IMR-90 (cell line): ENCODE measurements at regions not wholly inside any gene's neighbourhood (a gene's known extent, or its start where the extent isn't known, plus 50 kb on each side); places are given as distances from the start of the nearest gene placed in this dataset.

Experiments used
- ATAC-seq: fragments of 200-7000 bp; cut with Tn5 transposase; 2 replicates; pipeline ENCODE4 v1.9.1; 2020; ENCODE audit warnings: low read depth, mild to moderate bottlenecking, moderate library complexity
- BruUV-seq: library from RNA; stranded (reverse); fragments of 400-500 nt; replicated peaks from 2 replicates; lab custom pipeline; 2021; lab: Mats Ljungman, UMichigan
- CTCF ChIA-PET: fragments of 300-600 bp; formaldehyde crosslinking; extraction: SDS; loops from one replicate; lab custom pipeline; 2021; ENCODE audit warnings: antibody characterized with exemption; lab: Yijun Ruan, JAX
- POLR2A ChIA-PET: fragments of 300-600 bp; sonication (Branson Sonifier 250); formaldehyde crosslinking; loops from one replicate; lab custom pipeline; 2022; ENCODE audit warnings: antibody characterized with exemption; ENCODE audit not compliant: unreplicated experiment; lab: Charles Lee
- DNase-seq: peaks from one replicate; pipeline ENCODE4 v3.0.0; 2013
- H2AFZ ChIP-seq: replicated peaks from 2 replicates; pipeline ENCODE3; 2013; ENCODE audit warnings: low read length, mild to moderate bottlenecking; ENCODE audit not compliant: poor library complexity
- H2AK5ac ChIP-seq: 2 replicates; pipeline ENCODE4 v1.6.1; 2013; ENCODE audit warnings: low read depth, low read length, inconsistent platforms
- H2AK9ac ChIP-seq: replicated peaks from 2 replicates; pipeline ENCODE3; 2013; ENCODE audit warnings: mild to moderate bottlenecking, low read depth, low read length, moderate library complexity; ENCODE audit not compliant: poor library complexity
- H2BK120ac ChIP-seq: 2 replicates; pipeline ENCODE4 v1.6.1; 2013; ENCODE audit warnings: low read depth, low read length, inconsistent platforms
- H2BK15ac ChIP-seq: 3 replicates; pipeline ENCODE4 v1.6.1; 2013; ENCODE audit warnings: low read depth, low read length, inconsistent platforms
- H2BK20ac ChIP-seq: 2 replicates; pipeline ENCODE4 v1.6.1; 2013; ENCODE audit warnings: low read depth, mild to moderate bottlenecking, inconsistent platforms, low read length, moderate library complexity
- H2BK5ac ChIP-seq: 2 replicates; pipeline ENCODE4 v1.6.1; 2013; ENCODE audit warnings: mild to moderate bottlenecking, low read depth, low read length, inconsistent platforms; ENCODE audit not compliant: poor library complexity, severe bottlenecking
- H3K14ac ChIP-seq: replicated peaks from 2 replicates; pipeline ENCODE4 v1.6.1; 2013; ENCODE audit warnings: low read depth, low read length, inconsistent platforms
- H3K18ac ChIP-seq: 2 replicates; pipeline ENCODE4 v1.6.1; 2013; ENCODE audit warnings: low read depth, low read length, control low read depth
- H3K23ac ChIP-seq: 2 replicates; pipeline ENCODE4 v1.6.1; 2013; ENCODE audit warnings: low read depth, low read length, inconsistent platforms
- H3K27ac ChIP-seq: 2 replicates; pipeline ENCODE4 v1.5.1; 2013; ENCODE audit warnings: mild to moderate bottlenecking, control low read depth, low read length; ENCODE audit not compliant: insufficient read depth
- H3K27me3 ChIP-seq: 2 replicates; pipeline ENCODE4 v1.6.1; 2013; ENCODE audit warnings: low read length; ENCODE audit not compliant: control insufficient read depth, insufficient read depth
- H3K36me3 ChIP-seq: 2 replicates; pipeline ENCODE4 v1.6.1; 2013; ENCODE audit warnings: low read length, mixed read lengths; ENCODE audit not compliant: control insufficient read depth, insufficient read depth
- H3K4ac ChIP-seq: 2 replicates; pipeline ENCODE4 v1.6.1; 2013; ENCODE audit warnings: low read depth, low read length, inconsistent platforms
- H3K4me1 ChIP-seq: 2 replicates; pipeline ENCODE4 v1.6.1; 2013; ENCODE audit warnings: low read length, mixed read lengths; ENCODE audit not compliant: control insufficient read depth, insufficient read depth
- H3K4me2 ChIP-seq: 2 replicates; pipeline ENCODE4 v1.6.1; 2013; ENCODE audit warnings: low read depth, mild to moderate bottlenecking, control low read depth, low read length, moderate library complexity
- H3K4me3 ChIP-seq: 2 replicates; pipeline ENCODE4 v1.5.1; 2013; ENCODE audit warnings: low read depth, mild to moderate bottlenecking, control low read depth, low read length, moderate library complexity; ENCODE audit not compliant: insufficient read depth
- H3K56ac ChIP-seq: 2 replicates; pipeline ENCODE4 v1.6.1; 2013; ENCODE audit warnings: low read length, inconsistent platforms; ENCODE audit not compliant: insufficient read depth; ENCODE audit errors: extremely low read depth
- H3K79me1 ChIP-seq, 2 experiments: 2 replicates each; pipeline ENCODE4 v1.6.1; 2013; ENCODE audit warnings: low read length in 2 of 2, inconsistent platforms in 1 of 2, low read depth in 1 of 2
- H3K9ac ChIP-seq: 2 replicates; pipeline ENCODE4 v1.6.1; 2013; ENCODE audit warnings: low read depth, low read length, control low read depth
- H3K9me1 ChIP-seq: 2 replicates; pipeline ENCODE4 v1.6.1; 2013; ENCODE audit warnings: low read length, inconsistent platforms; ENCODE audit not compliant: insufficient read depth
- H3K9me3 ChIP-seq: 2 replicates; pipeline ENCODE4 v1.6.1; 2013; ENCODE audit warnings: low read length; ENCODE audit not compliant: control insufficient read depth, insufficient read depth
- H4K20me1 ChIP-seq: 2 replicates; pipeline ENCODE4 v1.6.1; 2013; ENCODE audit warnings: low read length, inconsistent platforms; ENCODE audit not compliant: insufficient read depth
- H4K5ac ChIP-seq: 2 replicates; pipeline ENCODE4 v1.6.1; 2013; ENCODE audit warnings: mild to moderate bottlenecking, low read depth, low read length, control low read depth
- H4K8ac ChIP-seq, 2 experiments: 2 replicates each; pipeline ENCODE4 v1.6.1; 2013; ENCODE audit warnings: low read depth in 2 of 2, low read length in 2 of 2, control low read depth in 1 of 2, inconsistent platforms in 1 of 2
- H4K91ac ChIP-seq: 2 replicates; pipeline ENCODE4 v1.6.1; 2013; ENCODE audit warnings: low read depth, low read length, inconsistent platforms; ENCODE audit not compliant: insufficient read depth
- BHLHE40 ChIP-seq: fragments of 150-350 bp; IDR thresholded peaks from 2 replicates; pipeline ENCODE4 v1.6.1; 2016; ENCODE audit warnings: mild to moderate bottlenecking, low read depth, low read length
- CEBPB ChIP-seq: IDR thresholded peaks from 2 replicates; pipeline ENCODE4 v1.6.1; 2012; ENCODE audit warnings: low read depth, low read length, improper control_type of control experiment
- CHD1 ChIP-seq: IDR thresholded peaks from 2 replicates; pipeline ENCODE4 v1.6.1; 2012; ENCODE audit warnings: low read depth, low read length, improper control_type of control experiment
- CTCF ChIP-seq: conservative IDR thresholded peaks from 2 replicates; pipeline ENCODE4 v1.5.1; 2012; ENCODE audit warnings: mild to moderate bottlenecking, low read depth, low read length, improper control_type of control experiment
- ELK1 ChIP-seq: fragments of 150-350 bp; IDR thresholded peaks from 2 replicates; pipeline ENCODE4 v1.6.1; 2016; ENCODE audit warnings: low read depth, mild to moderate bottlenecking, low read length, moderate library complexity, borderline replicate concordance
- FOS ChIP-seq: fragments of 150-350 bp; IDR thresholded peaks from 2 replicates; pipeline ENCODE4 v1.6.1; 2016; ENCODE audit warnings: low read depth, low read length
- MAFK ChIP-seq: IDR thresholded peaks from 2 replicates; pipeline ENCODE4 v1.6.1; 2012; ENCODE audit warnings: low read depth, low read length, improper control_type of control experiment
- MAZ ChIP-seq: IDR thresholded peaks from 2 replicates; pipeline ENCODE4 v1.6.1; 2012; ENCODE audit warnings: low read depth, mild to moderate bottlenecking, low read length, improper control_type of control experiment, moderate library complexity, borderline replicate concordance
- MXI1 ChIP-seq: IDR thresholded peaks from 2 replicates; pipeline ENCODE4 v1.6.1; 2012; ENCODE audit warnings: low read depth, mild to moderate bottlenecking, low read length, moderate library complexity, borderline replicate concordance
- NFE2L2 ChIP-seq: fragments of 150-350 bp; IDR thresholded peaks from 2 replicates; pipeline ENCODE4 v1.6.1; 2016; ENCODE audit warnings: low read depth, mild to moderate bottlenecking, low read length
- POLR2A ChIP-seq: IDR thresholded peaks from 2 replicates; pipeline ENCODE4 v1.6.1; 2012; ENCODE audit warnings: mild to moderate bottlenecking, low read depth, low read length
- RAD21 ChIP-seq: IDR thresholded peaks from 2 replicates; pipeline ENCODE4 v1.6.1; 2012; ENCODE audit warnings: low read length, improper control_type of control experiment
- RCOR1 ChIP-seq: IDR thresholded peaks from 2 replicates; pipeline ENCODE4 v1.6.1; 2012; ENCODE audit warnings: mild to moderate bottlenecking, low read length, improper control_type of control experiment; ENCODE audit not compliant: insufficient replicate concordance
- RFX5 ChIP-seq: IDR thresholded peaks from 2 replicates; pipeline ENCODE4 v1.8.0; 2012; ENCODE audit warnings: low read depth, mild to moderate bottlenecking, low read length, moderate library complexity
- SMC3 ChIP-seq: fragments of 150-350 bp; IDR thresholded peaks from 2 replicates; pipeline ENCODE4 v1.6.1; 2016; ENCODE audit warnings: low read depth, mild to moderate bottlenecking, antibody characterized with exemption, low read length, moderate library complexity
- USF2 ChIP-seq: fragments of 150-350 bp; IDR thresholded peaks from 2 replicates; pipeline ENCODE4 v1.6.1; 2017; ENCODE audit warnings: mild to moderate bottlenecking, antibody characterized with exemption, low read length, low read depth
- WGBS, 2 experiments: methylation state at CpG; one replicate each; pipeline versions ENCODE4 v1.1.5 to v1.1.7; 2013; ENCODE audit warnings: missing lambda C conversion rate in 2 of 2; ENCODE audit not compliant: insufficient read length in 1 of 2; ENCODE audit errors: extremely low coverage in 2 of 2; 5-methylcytosine and 5-hydroxymethylcytosine counted together
- dilution Hi-C: fragments of 300-500 bp; cut with HindIII; formaldehyde crosslinking; loops from one replicate; pipeline ENCODE4 v1.14.3; 2018; ENCODE audit warnings: low sequenced_read_pairs; ENCODE audit not compliant: unreplicated experiment
- in situ Hi-C: fragments of 300-500 bp; cut with MboI; formaldehyde crosslinking; loops from 3 replicates; pipeline ENCODE4 v1.14.3; 2019; ENCODE audit warnings: low sequenced_read_pairs, inconsistent platforms, mixed read lengths
- intact Hi-C: fragments of 100-400 bp; cut with micrococcal nuclease; formaldehyde crosslinking; loops from 2 replicates; pipeline ENCODE4 v1.10.0; 2022

- intact Hi-C loops (no loop called here), dilution Hi-C loops (no loop called here), in situ Hi-C loops (no loop called here)
- no CpG with 5 or more reads among the region's 2 CpGs for WGBS, 2 experiments
- H3K27me3 ChIP-seq: no peaks in the 10 kb centered on the region
- no peak; the same call in 1 of the 2 replicates for ATAC-seq
- no peak overlapping the region for H3K23ac ChIP-seq
- H3K9ac ChIP-seq: no peak overlapping the region
- H3K27ac ChIP-seq: no peak overlapping the region
- no peak overlapping the region for H3K18ac ChIP-seq
- H3K56ac ChIP-seq: no peak overlapping the region
- no peak overlapping the region for H4K8ac ChIP-seq
- peaks cover 7% of the 10 kb centered on the region; the same call in 1 of the 2 replicates for H3K9me3 ChIP-seq
- H4K20me1 ChIP-seq: no peaks in the 10 kb centered on the region
- TF ChIP-seq CTCF (no peak), FOS (no peak), CEBPB (no peak), SMC3 (no peak), NFE2L2 (no peak), RAD21 (no peak), RCOR1 (no peak), RFX5 (no peak), USF2 (no peak), MXI1 (no peak), MAZ (no peak), MAFK (no peak), ELK1 (no peak), BHLHE40 (no peak), POLR2A (no peak), CHD1 (no peak)
- H3K9me1 ChIP-seq: no peaks in the 10 kb centered on the region
- H3K4ac ChIP-seq: no peak overlapping the region
- no peak overlapping the region for H2AK9ac ChIP-seq
- H3K4me1 ChIP-seq: peaks cover 4% of the 10 kb centered on the region; the same call in 1 of the 2 replicates
- H2BK120ac ChIP-seq: peak overlapping the region; percentile 20; the same call in 1 of the 2 replicates
- H2AFZ ChIP-seq: no peak overlapping the region
- H2BK20ac ChIP-seq: no peak overlapping the region
- H4K91ac ChIP-seq: no peak overlapping the region
- no peaks in the 10 kb centered on the region for H3K36me3 ChIP-seq
- no peak overlapping the region for H2BK15ac ChIP-seq
- H3K14ac ChIP-seq: no peak overlapping the region
- no peak overlapping the region for H2BK5ac ChIP-seq
- no peak overlapping the region for H3K4me2 ChIP-seq
- no peaks in the 10 kb centered on the region for H3K79me1 ChIP-seq
- H3K4me3 ChIP-seq: no peak overlapping the region
- ChIA-PET CTCF (no interaction called here), POLR2A (no interaction called here)
- H4K5ac ChIP-seq: no peak overlapping the region
- DNase-seq: no peak
- BruUV-seq: no TSS peak
- H2AK5ac ChIP-seq: no peak overlapping the region
These were observed 120.3 kb downstream of the TMEM30B start for GRCh38 chr14:61160798-61161197.
